AG10803 (cell line): ENCODE measurements at regions not wholly inside any gene's neighbourhood (a gene's known extent, or its start where the extent isn't known, plus 50 kb on each side); places are given as distances from the start of the nearest gene placed in this dataset.

ENCODE experiments used
- DNase-seq: peaks from one replicate; pipeline ENCODE4 v3.0.0; 2010; ENCODE audit warnings: low read depth
- H3K4me3 ChIP-seq: 2 replicates; pipeline ENCODE4 v1.5.1; 2011; ENCODE audit warnings: mild to moderate bottlenecking, low read length, control low read depth
- TF ChIP-seq, protein P1 (sequence below): conservative IDR thresholded peaks from 2 replicates; pipeline ENCODE4 v1.5.1; 2011; ENCODE audit warnings: mild to moderate bottlenecking, low read length, control low read depth, inconsistent platforms

DNA sequence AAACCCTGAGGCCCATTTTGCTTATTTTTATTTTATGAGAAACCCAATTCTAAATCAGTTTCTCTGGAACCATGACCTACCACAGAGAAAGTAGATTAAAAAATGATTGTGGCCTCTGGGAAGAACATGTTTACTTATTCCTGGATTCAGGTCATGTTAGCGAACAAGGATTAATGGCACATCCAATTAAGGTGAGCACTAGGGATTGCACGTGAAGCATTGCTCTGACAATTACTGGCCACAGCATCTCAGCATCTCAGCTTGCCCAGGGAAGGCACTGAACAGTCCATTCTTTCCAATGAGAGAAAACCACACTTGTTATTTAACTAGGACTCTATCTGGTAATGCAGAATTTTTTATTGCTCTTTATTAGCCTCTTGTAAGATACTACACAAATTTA lies 119.8 kb downstream of the ZNF330 start:
- TF ChIP-seq, protein P1, sequence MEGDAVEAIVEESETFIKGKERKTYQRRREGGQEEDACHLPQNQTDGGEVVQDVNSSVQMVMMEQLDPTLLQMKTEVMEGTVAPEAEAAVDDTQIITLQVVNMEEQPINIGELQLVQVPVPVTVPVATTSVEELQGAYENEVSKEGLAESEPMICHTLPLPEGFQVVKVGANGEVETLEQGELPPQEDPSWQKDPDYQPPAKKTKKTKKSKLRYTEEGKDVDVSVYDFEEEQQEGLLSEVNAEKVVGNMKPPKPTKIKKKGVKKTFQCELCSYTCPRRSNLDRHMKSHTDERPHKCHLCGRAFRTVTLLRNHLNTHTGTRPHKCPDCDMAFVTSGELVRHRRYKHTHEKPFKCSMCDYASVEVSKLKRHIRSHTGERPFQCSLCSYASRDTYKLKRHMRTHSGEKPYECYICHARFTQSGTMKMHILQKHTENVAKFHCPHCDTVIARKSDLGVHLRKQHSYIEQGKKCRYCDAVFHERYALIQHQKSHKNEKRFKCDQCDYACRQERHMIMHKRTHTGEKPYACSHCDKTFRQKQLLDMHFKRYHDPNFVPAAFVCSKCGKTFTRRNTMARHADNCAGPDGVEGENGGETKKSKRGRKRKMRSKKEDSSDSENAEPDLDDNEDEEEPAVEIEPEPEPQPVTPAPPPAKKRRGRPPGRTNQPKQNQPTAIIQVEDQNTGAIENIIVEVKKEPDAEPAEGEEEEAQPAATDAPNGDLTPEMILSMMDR, result no peak
- no peak overlapping the region for H3K4me3 ChIP-seq
- DNase-seq, result no peak

DNA sequence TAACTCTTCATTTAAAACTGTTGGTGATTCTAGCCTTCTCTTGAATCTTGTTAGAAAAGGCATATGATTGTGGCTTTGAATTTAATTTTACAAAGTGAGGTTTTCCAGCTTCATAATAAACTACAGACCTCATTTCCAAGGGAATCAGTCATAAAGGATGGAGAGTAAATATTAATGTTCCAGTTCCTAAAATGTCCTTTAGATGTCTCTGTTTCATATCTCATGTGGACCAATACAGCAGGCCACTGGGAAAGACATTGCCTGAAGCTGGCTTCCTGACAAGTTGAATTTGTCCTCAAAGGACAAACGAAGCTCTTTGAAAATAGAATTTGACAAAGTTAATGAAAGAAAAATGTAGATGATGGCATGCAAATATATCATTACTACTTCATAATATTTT lies 125.4 kb downstream of the ZNF330 start:
- TF ChIP-seq, protein P1, result peak; percentile 72
- H3K4me3 ChIP-seq, result no peak overlapping the region
- DNase-seq, result peak; percentile 79

DNA sequence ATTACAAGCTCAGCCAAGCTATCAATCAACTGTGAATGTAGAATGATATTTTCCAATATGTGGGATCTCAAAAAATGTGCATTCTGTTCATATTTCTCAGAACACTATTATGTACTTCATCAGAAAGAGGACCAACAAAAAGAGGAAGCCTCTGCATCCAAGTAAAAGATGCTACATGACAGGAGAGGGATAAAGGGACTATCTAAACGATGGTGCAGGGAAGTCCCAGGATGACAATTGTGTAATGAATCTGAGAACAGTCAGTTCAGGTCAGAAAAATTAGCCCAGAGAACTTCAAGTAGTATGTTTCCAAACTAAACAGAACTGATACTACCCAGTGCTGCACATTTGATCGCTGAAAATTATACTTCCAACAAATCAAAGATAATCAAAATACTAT lies 127.0 kb downstream of the ZNF330 start:
- TF ChIP-seq, protein P1, result no peak
- no peak overlapping the region for H3K4me3 ChIP-seq
- DNase-seq, result no peak

DNA sequence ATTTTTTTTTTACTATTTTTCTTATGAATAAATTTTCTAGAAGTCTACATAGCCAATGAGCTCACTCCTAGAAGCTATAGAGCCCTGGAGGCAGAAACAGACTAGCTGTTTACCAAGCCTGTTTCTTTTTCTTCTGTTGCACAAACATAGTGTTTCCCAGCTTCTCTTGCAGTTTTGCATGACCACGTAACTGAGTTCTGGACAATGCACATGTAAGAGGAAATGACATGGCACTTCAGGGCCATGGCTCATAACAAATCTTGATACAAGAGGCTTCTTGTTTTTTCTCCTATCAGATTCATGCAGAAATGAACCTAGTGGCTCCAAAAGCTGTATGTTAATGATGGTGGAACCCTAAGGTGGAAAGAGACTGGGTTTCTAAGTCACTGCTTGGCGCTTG lies 127.4 kb downstream of the ZNF330 start:
- DNase-seq, result peak; percentile 40

DNA sequence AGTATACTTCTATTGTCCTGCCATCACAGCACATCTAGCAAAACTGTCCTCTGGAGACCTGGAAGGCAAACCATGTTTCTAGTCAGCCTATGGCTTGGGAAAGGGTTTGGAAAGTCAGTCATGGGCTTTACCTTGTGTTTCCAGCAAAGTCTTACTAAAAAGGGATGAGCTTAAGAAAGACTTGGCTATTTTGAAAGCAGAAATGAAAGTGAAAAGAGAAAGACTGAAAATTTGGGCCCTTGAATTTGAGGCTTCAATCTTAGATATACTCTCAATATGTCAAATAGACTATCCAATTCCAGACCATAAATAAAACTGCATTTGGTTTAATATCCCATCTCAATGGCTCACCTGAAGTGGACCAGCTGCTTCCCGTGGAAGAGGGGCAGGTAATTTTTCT lies 127.9 kb downstream of the ZNF330 start:
- TF ChIP-seq, protein P1, result no peak
- no peak overlapping the region for H3K4me3 ChIP-seq
- no peak for DNase-seq

More for the DNA sequence above, 127.4 kb downstream of the ZNF330 start:
- TF ChIP-seq, protein P1, result no peak
- H3K4me3 ChIP-seq, result no peak overlapping the region

DNA sequence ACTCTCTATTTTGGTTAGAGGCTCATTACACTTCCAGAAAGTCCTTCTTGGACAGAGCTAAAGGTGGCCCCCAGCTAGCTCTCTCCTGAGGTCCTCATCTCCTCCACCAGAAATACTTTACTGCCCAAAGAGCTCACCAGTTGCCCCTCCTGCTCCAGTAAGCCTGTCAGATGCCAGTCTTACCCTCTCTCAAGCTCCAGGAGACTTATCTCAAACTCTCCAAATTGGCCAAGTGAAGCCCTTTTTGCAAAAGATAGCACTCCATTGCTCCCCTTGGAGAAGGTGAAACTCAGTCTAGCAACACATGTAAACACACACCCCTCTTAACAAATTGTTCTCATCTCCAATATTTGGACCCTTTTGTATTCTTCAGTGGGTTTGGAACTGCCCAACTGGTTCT lies 128.5 kb downstream of the ZNF330 start:
- TF ChIP-seq, protein P1, result no peak
- no peak overlapping the region for H3K4me3 ChIP-seq

DNA sequence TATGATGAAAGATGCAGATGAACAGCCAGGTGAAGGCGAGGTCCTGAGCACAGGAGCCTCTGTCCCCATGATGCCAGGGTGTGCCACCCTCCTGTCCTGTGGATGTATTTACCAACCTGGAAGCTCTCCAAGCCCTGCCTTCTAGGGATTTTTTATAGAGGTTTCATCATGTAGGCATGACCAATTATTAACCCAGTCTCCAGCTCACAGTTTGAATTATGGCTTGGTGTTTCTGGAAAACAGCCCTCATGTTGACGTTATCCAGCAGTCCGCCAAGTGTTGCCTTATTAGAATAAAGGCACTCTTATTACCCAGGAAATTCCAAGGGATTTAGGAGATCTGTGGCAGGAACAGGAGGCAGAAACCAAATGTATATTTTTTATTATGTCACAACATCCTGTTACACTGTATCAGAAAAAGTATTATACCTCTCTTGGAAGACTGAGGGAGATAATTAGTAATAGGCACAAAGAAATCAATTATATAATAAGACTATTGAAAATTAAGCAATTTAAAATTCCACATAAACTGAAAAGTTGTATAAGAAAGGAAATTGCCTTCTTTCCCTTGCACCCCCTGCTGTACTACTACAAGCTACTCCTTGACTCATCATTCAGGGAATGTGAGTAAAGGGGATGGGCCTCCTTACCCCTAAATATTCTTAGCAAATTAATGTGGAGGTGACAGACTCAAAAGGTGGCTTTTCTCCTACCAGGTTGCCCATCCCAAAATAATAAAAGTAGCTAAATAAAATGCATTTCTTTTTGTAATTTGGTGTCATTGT lies 129.6 kb downstream of the ZNF330 start:
- TF ChIP-seq, protein P1, result peak; percentile 14; the same call in 1 of the 2 replicates
- no peak overlapping the region for H3K4me3 ChIP-seq
- peak; percentile 94 for DNase-seq

More for the DNA sequence above, 128.5 kb downstream of the ZNF330 start:
- no peak for DNase-seq
